ENCODE measurements at regions not wholly inside any gene's neighbourhood (a gene's known extent, or its start where the extent isn't known, plus 50 kb on each side); places are given as distances from the start of the nearest gene placed in this dataset.
"Not testable (repeated sequence)": the region's sequence is repeated elsewhere in the genome, so short reads cannot be mapped to it uniquely, and the experiment has no call there.

DNA sequence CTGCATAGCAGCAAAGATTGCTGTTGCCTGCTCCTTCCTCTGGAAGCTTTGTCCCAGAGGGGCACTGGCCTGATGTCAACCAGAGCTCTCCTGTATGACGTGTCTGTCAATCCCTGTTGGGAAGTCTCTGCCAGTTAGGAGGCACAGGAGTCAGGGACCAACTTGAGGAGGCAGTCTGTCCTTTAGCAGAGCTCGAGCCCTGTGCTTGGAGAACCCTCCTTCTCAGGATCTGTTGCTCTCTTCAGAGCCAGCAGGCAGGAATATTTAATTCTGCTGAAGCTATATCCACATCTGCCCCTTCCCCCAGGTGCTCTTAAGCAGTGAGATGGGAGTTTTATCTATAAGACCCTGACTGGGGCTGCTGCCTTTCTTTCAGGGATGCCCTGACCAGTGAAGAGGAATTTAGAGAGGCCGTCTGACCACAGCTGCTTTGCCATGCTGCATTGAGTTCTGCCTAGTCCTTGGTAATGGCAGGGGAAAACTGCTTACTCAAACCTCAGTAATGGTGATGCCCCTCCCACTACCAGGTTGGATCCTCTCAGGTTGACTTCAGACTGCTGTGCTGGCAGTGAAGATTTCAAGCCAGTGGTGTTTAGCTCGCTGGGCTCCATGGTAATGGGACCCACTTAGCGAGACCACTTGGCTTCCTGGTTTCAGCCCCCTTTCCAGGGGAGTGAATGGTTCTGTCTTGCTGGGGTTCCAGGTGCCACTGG is 218.6 kb upstream of the SLC38A2 start:
- Histone ChIP-seq H3K36me3 (ENCODE audit: control insufficient read depth in 2 of 2, extremely low read depth in 1 of 2, insufficient read depth in 2 of 2, low read length in 2 of 2) (no peaks in the 10 kb centered on the region), H2AFZ (ENCODE audit: control insufficient read depth, low read length) (peak overlapping the region; percentile 62), H3K4me3 (ENCODE audit: control insufficient read depth in 2 of 3, extremely low read depth in 1 of 3, insufficient read depth in 2 of 3, low read depth in 1 of 3, low read length in 3 of 3) (no peak overlapping the region), H3K4me1 (ENCODE audit: control insufficient read depth, extremely low read depth, insufficient read depth, low read length) (peaks cover 12% of the 10 kb centered on the region), H3K9ac (ENCODE audit: control insufficient read depth, extremely low read depth, insufficient read depth, low read length) (no peak overlapping the region), H3K4me2 (ENCODE audit: control insufficient read depth, extremely low read depth, insufficient read depth, low read depth, low read length) (peak overlapping the region; percentile 37), H3K9me3 (ENCODE audit: control insufficient read depth, low read depth, low read length) (no peaks in the 10 kb centered on the region), H3K79me2 (ENCODE audit: control insufficient read depth, insufficient read depth, low read length) (no peaks in the 10 kb centered on the region), H3K27me3 (ENCODE audit: control insufficient read depth, extremely low read depth, insufficient read depth, low read length) (no peaks in the 10 kb centered on the region), H4K20me1 (ENCODE audit: control insufficient read depth, extremely low read depth, insufficient read depth, low read length) (no peaks in the 10 kb centered on the region), H3K27ac (ENCODE audit: control insufficient read depth, insufficient read depth, low read length) (no peak overlapping the region), H3K9me1 (ENCODE audit: control insufficient read depth, extremely low read depth, insufficient read depth, low read length) (peaks cover 5% of the 10 kb centered on the region)
- DNase-seq (ENCODE audit: low read depth, low spot score): no peak
- no peak for FAIRE-seq
- dilution Hi-C loops (cut with MboI; ENCODE audit: extremely low pct_ligation_motif_present, low sequenced_read_pairs): no loop called here
- TF ChIP-seq, protein P1, sequence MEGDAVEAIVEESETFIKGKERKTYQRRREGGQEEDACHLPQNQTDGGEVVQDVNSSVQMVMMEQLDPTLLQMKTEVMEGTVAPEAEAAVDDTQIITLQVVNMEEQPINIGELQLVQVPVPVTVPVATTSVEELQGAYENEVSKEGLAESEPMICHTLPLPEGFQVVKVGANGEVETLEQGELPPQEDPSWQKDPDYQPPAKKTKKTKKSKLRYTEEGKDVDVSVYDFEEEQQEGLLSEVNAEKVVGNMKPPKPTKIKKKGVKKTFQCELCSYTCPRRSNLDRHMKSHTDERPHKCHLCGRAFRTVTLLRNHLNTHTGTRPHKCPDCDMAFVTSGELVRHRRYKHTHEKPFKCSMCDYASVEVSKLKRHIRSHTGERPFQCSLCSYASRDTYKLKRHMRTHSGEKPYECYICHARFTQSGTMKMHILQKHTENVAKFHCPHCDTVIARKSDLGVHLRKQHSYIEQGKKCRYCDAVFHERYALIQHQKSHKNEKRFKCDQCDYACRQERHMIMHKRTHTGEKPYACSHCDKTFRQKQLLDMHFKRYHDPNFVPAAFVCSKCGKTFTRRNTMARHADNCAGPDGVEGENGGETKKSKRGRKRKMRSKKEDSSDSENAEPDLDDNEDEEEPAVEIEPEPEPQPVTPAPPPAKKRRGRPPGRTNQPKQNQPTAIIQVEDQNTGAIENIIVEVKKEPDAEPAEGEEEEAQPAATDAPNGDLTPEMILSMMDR (optimal IDR thresholded peaks at IDR 0.05 in 1 of 3, IDR thresholded peaks at IDR 0.05 in 1 of 3, conservative IDR thresholded peaks at IDR 0.05 in 1 of 3; ENCODE audit: extremely low read depth in 1 of 3, insufficient read depth in 2 of 3, low read length in 3 of 3): no peak
- no peak for TF ChIP-seq EZH2 (IDR thresholded peaks at IDR 0.05; ENCODE audit: low read length)

DNA sequence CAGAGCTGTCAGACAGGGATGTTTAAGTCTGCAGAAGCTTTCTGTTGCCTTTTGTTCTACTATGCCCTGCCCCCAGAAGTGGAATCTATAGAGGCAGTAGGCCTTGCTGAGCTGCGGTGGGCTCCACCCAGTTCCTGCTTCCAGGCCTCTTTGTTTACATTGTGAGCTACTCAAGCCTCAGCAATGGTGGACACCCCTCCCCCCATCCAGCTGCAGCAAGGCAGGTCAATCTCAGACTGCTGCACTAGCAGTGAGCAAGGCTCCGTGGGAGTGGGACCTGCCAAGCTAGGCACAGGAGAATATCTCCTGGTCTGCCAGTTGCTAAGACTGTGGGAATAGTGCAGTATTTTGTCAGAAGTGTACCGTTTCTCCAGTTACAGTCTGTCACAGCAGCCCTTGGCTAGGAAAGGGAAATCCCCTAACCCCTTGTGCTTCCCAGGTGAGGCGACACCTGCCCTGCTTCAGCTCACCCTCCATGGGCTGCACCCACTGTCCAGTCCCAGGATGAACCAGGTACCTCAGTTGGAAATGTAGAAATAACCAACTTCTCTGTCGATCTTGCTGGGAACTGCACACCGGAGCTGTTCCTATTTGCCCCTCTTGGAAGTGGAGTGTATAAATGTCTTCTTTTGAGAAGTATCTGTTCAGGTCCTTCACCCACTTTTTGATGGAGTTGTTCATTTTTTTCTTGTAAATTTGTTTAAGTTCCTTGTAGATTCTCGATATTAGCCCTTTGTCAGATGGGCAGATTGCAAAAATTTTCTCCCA is 213.5 kb upstream of the SLC38A2 start:
- Histone ChIP-seq H4K20me1 (ENCODE audit: control insufficient read depth, extremely low read depth, insufficient read depth, low read length) (no peaks in the 10 kb centered on the region), H3K27ac (ENCODE audit: control insufficient read depth, insufficient read depth, low read length) (no peak overlapping the region), H2AFZ (ENCODE audit: control insufficient read depth, low read length) (no peak overlapping the region), H3K27me3 (ENCODE audit: control insufficient read depth, extremely low read depth, insufficient read depth, low read length) (no peaks in the 10 kb centered on the region), H3K9me1 (ENCODE audit: control insufficient read depth, extremely low read depth, insufficient read depth, low read length) (no peaks in the 10 kb centered on the region), H3K36me3 (ENCODE audit: control insufficient read depth in 2 of 2, extremely low read depth in 1 of 2, insufficient read depth in 2 of 2, low read length in 2 of 2) (no peaks in the 10 kb centered on the region), H3K79me2 (ENCODE audit: control insufficient read depth, insufficient read depth, low read length) (no peaks in the 10 kb centered on the region), H3K4me1 (ENCODE audit: control insufficient read depth, extremely low read depth, insufficient read depth, low read length) (peaks cover 6% of the 10 kb centered on the region), H3K4me3 (ENCODE audit: control insufficient read depth in 2 of 3, extremely low read depth in 1 of 3, insufficient read depth in 2 of 3, low read depth in 1 of 3, low read length in 3 of 3) (no peak overlapping the region), H3K9me3 (ENCODE audit: control insufficient read depth, low read depth, low read length) (no peaks in the 10 kb centered on the region), H3K4me2 (ENCODE audit: control insufficient read depth, extremely low read depth, insufficient read depth, low read depth, low read length) (no peak overlapping the region), H3K9ac (ENCODE audit: control insufficient read depth, extremely low read depth, insufficient read depth, low read length) (no peak overlapping the region)
- FAIRE-seq: no peak
- TF ChIP-seq EZH2 (IDR thresholded peaks at IDR 0.05; ENCODE audit: low read length): no peak
- TF ChIP-seq, protein P1 (optimal IDR thresholded peaks at IDR 0.05 in 1 of 3, IDR thresholded peaks at IDR 0.05 in 1 of 3, conservative IDR thresholded peaks at IDR 0.05 in 1 of 3; ENCODE audit: extremely low read depth in 1 of 3, insufficient read depth in 2 of 3, low read length in 3 of 3): no peak
- dilution Hi-C loops (cut with MboI; ENCODE audit: extremely low pct_ligation_motif_present, low sequenced_read_pairs): no loop called here
- no peak for DNase-seq (ENCODE audit: low read depth, low spot score)

DNA sequence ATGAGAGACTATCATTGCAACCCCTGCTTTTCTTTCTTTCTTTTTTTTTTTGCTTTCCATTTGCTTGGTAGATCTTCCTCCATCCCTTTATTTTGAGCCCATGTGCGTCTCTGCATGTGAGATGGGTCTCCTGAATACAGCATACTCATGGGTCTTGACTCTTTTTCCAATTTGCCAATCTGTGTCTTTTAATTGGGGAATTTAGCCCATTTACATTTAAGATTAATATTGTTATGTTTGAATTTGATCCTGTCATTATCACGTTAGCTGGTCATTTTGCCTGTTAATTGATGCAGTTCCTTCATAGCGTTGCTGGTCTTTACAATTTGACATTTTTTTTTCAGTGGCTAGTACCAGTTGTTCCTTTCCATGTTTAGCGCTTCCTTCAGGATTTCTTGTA is 211.5 kb upstream of the SLC38A2 start:
- H3K4me2 ChIP-seq (ENCODE audit: control insufficient read depth, extremely low read depth, insufficient read depth, low read depth, low read length); H3K36me3 ChIP-seq (ENCODE audit: control insufficient read depth in 2 of 2, extremely low read depth in 1 of 2, insufficient read depth in 2 of 2, low read length in 2 of 2); H3K4me1 ChIP-seq (ENCODE audit: control insufficient read depth, extremely low read depth, insufficient read depth, low read length); DNase-seq (ENCODE audit: low read depth, low spot score); H3K27me3 ChIP-seq (ENCODE audit: control insufficient read depth, extremely low read depth, insufficient read depth, low read length); H4K20me1 ChIP-seq (ENCODE audit: control insufficient read depth, extremely low read depth, insufficient read depth, low read length); H3K79me2 ChIP-seq (ENCODE audit: control insufficient read depth, insufficient read depth, low read length); H3K4me3 ChIP-seq (ENCODE audit: control insufficient read depth in 2 of 3, extremely low read depth in 1 of 3, insufficient read depth in 2 of 3, low read depth in 1 of 3, low read length in 3 of 3); H3K9me3 ChIP-seq (ENCODE audit: control insufficient read depth, low read depth, low read length); H2AFZ ChIP-seq (ENCODE audit: control insufficient read depth, low read length); H3K27ac ChIP-seq (ENCODE audit: control insufficient read depth, insufficient read depth, low read length); H3K9ac ChIP-seq (ENCODE audit: control insufficient read depth, extremely low read depth, insufficient read depth, low read length); dilution Hi-C loops (cut with MboI; ENCODE audit: extremely low pct_ligation_motif_present, low sequenced_read_pairs); H3K9me1 ChIP-seq (ENCODE audit: control insufficient read depth, extremely low read depth, insufficient read depth, low read length); FAIRE-seq: not testable (repeated sequence)

Data from keratinocyte (primary cell).